ENCODE measurements at regions not wholly inside any gene's neighbourhood (a gene's known extent, or its start where the extent isn't known, plus 50 kb on each side); places are given as distances from the start of the nearest gene placed in this dataset.
"Not testable (repeated sequence)": the region's sequence is repeated elsewhere in the genome, so short reads cannot be mapped to it uniquely, and the experiment has no call there.

- in situ Hi-C loops (cut with MboI; ENCODE audit: low sequenced_read_pairs), result no loop called here
These were observed 224.3 kb upstream of the SLC35B3 start for GRCh38 chr6:8659404-8660189.

- in situ Hi-C loops (cut with MboI; ENCODE audit: low sequenced_read_pairs), result no loop called here
These were observed 223.1 kb upstream of the SLC35B3 start for GRCh38 chr6:8658416-8658815.

- in situ Hi-C loops (cut with MboI; ENCODE audit: low sequenced_read_pairs), result no loop called here
These were observed 222.2 kb upstream of the SLC35B3 start for GRCh38 chr6:8657522-8657921.

GRCh38 chr6:8655670-8656454, 220.5 kb upstream of the SLC35B3 start:
- in situ Hi-C loops (cut with MboI; ENCODE audit: low sequenced_read_pairs), result no loop called here

GRCh38 chr6:8652710-8653109, 217.4 kb upstream of the SLC35B3 start:
- in situ Hi-C loops (cut with MboI; ENCODE audit: low sequenced_read_pairs), result no loop called here

GRCh38 chr6:8651998-8652397, 216.7 kb upstream of the SLC35B3 start:
- in situ Hi-C loops (cut with MboI; ENCODE audit: low sequenced_read_pairs), result no loop called here

- in situ Hi-C loops (cut with MboI; ENCODE audit: low sequenced_read_pairs), result no loop called here
These were observed 209.9 kb upstream of the SLC35B3 start for GRCh38 chr6:8645212-8645611.

- in situ Hi-C loops (cut with MboI; ENCODE audit: low sequenced_read_pairs), result no loop called here
These were observed 209.0 kb upstream of the SLC35B3 start for GRCh38 chr6:8644306-8644705.

GRCh38 chr6:8642854-8643253, 207.5 kb upstream of the SLC35B3 start:
- in situ Hi-C loops (cut with MboI; ENCODE audit: low sequenced_read_pairs), result no loop called here

GRCh38 chr6:8642131-8642530, 206.8 kb upstream of the SLC35B3 start:
- in situ Hi-C loops (cut with MboI; ENCODE audit: low sequenced_read_pairs), result no loop called here

GRCh38 chr6:8639928-8640649, 204.7 kb upstream of the SLC35B3 start:
- in situ Hi-C loops (cut with MboI; ENCODE audit: low sequenced_read_pairs), result no loop called here

- in situ Hi-C loops (cut with MboI; ENCODE audit: low sequenced_read_pairs), result no loop called here
These were observed 202.7 kb upstream of the SLC35B3 start for GRCh38 chr6:8637896-8638597.

GRCh38 chr6:8633762-8634161, 198.4 kb upstream of the SLC35B3 start:
- in situ Hi-C loops (cut with MboI; ENCODE audit: low sequenced_read_pairs), result no loop called here

- in situ Hi-C loops (cut with MboI; ENCODE audit: low sequenced_read_pairs), result no loop called here
These were observed 193.4 kb upstream of the SLC35B3 start for GRCh38 chr6:8628736-8629135.

GRCh38 chr6:8628063-8628462, 192.7 kb upstream of the SLC35B3 start:
- in situ Hi-C loops (cut with MboI; ENCODE audit: low sequenced_read_pairs), result no loop called here

- in situ Hi-C loops (cut with MboI; ENCODE audit: low sequenced_read_pairs), result no loop called here
These were observed 191.9 kb upstream of the SLC35B3 start for GRCh38 chr6:8627085-8627861.

- in situ Hi-C loops (cut with MboI; ENCODE audit: low sequenced_read_pairs), result no loop called here
These were observed 189.3 kb upstream of the SLC35B3 start for GRCh38 chr6:8624665-8625064.

- in situ Hi-C loops (cut with MboI; ENCODE audit: low sequenced_read_pairs), result no loop called here
These were observed 188.1 kb upstream of the SLC35B3 start for GRCh38 chr6:8623441-8623840.

- in situ Hi-C loops (cut with MboI; ENCODE audit: low sequenced_read_pairs), result no loop called here
These were observed 184.5 kb upstream of the SLC35B3 start for GRCh38 chr6:8619853-8620252.

GRCh38 chr6:8619408-8619807, 184.1 kb upstream of the SLC35B3 start:
- in situ Hi-C loops (cut with MboI; ENCODE audit: low sequenced_read_pairs), result not testable (repeated sequence)

Data from HL-60/S4 treated with phorbol 12-myristate 13-acetate at 8.2 ng/mL for 4 days and 3 days (cell line).